ENCODE measurements at regions not wholly inside any gene's neighbourhood (a gene's known extent, or its start where the extent isn't known, plus 50 kb on each side); places are given as distances from the start of the nearest gene placed in this dataset.

GRCh38 chr19:28927456-28927855 lies 285.5 kb downstream of the UQCRFS1 start:
- H2BK120ac ChIP-seq (ENCODE audit: low read depth, low read length, poor library complexity, severe bottlenecking) = no peak overlapping the region
- no peak overlapping the region for H4K91ac ChIP-seq (ENCODE audit: insufficient read length, low read depth, low read length)
- Mint-ChIP-seq H3K27ac (no peak overlapping the region), H3K4me3 (no peak overlapping the region), H3K27me3 (ENCODE audit: low read depth) (peaks cover 2% of the 10 kb centered on the region), H3K9me3 (no peaks in the 10 kb centered on the region), H3K36me3 (ENCODE audit: insufficient read depth in 1 of 3, low read depth in 3 of 3) (no peaks in the 10 kb centered on the region), H3K4me1 (no peaks in the 10 kb centered on the region; a peak in 2 of 4 replicates)
- no peaks in the 10 kb centered on the region for H3K9me3 ChIP-seq (ENCODE audit: control insufficient read depth, low read depth, low read length)
- no peaks in the 10 kb centered on the region for H3K23me2 ChIP-seq (ENCODE audit: insufficient read length, low read depth, low read length, poor library complexity, severe bottlenecking)
- no peak overlapping the region for H2AFZ ChIP-seq (ENCODE audit: low read length)
- H3K4ac ChIP-seq (ENCODE audit: low read depth, low read length) = no peak overlapping the region
- H3K18ac ChIP-seq (ENCODE audit: insufficient read length, low read depth, low read length) = no peak overlapping the region
- H2BK15ac ChIP-seq (ENCODE audit: low read depth, low read length) = no peak overlapping the region
- no peak overlapping the region for H2BK20ac ChIP-seq (ENCODE audit: low read depth, low read length, poor library complexity, severe bottlenecking)
- H3K14ac ChIP-seq (ENCODE audit: insufficient read depth, low read length) = no peak overlapping the region
- H3K9ac ChIP-seq (ENCODE audit: extremely low read depth, insufficient read length, low read length) = no peak overlapping the region
- no peaks in the 10 kb centered on the region for H3K27me3 ChIP-seq (ENCODE audit: insufficient read depth, low read length)
- no peak overlapping the region for H3K4me2 ChIP-seq (ENCODE audit: insufficient read depth, insufficient read length, low read length)
- H3K79me2 ChIP-seq (ENCODE audit: insufficient read depth, low read length) = no peaks in the 10 kb centered on the region
- WGBS (ENCODE audit: extremely low coverage, insufficient read length, low lambda C conversion rate) = no CpG with 5 or more reads among the region's 4 CpGs
- no peak overlapping the region for H2BK12ac ChIP-seq (ENCODE audit: insufficient read length, low read depth, low read length)
- no peak for DNase-seq
- no peak overlapping the region for H4K5ac ChIP-seq (ENCODE audit: insufficient read length, low read depth, low read length)
- no peaks in the 10 kb centered on the region for H3K79me1 ChIP-seq (ENCODE audit: insufficient read depth, low read depth, low read length, poor library complexity, severe bottlenecking)
- H3K56ac ChIP-seq (ENCODE audit: insufficient read length, low read depth, low read length) = no peak overlapping the region
- H2BK5ac ChIP-seq (ENCODE audit: insufficient read length, low read length) = no peak overlapping the region
- no peaks in the 10 kb centered on the region for H3K4me1 ChIP-seq (ENCODE audit: insufficient read depth, low read length)
- no peak overlapping the region for H4K8ac ChIP-seq (replicated peaks; ENCODE audit: insufficient read length, low read depth, low read length)
- no peak overlapping the region for H3K27ac ChIP-seq (ENCODE audit: insufficient read length, low read depth, low read length)
- H3K23ac ChIP-seq (ENCODE audit: insufficient read length, low read depth, low read length) = no peak overlapping the region
- no peak overlapping the region for H2AK5ac ChIP-seq (ENCODE audit: insufficient read length, low read length)
- H3T11ph ChIP-seq (ENCODE audit: low read length) = no peak overlapping the region
- H4K20me1 ChIP-seq (ENCODE audit: control insufficient read depth, insufficient read depth, insufficient read length) = no peaks in the 10 kb centered on the region
- no peak for TF ChIP-seq CTCF (conservative IDR thresholded peaks at IDR 0.05)
